ENCODE measurements at regions not wholly inside any gene's neighbourhood (a gene's known extent, or its start where the extent isn't known, plus 50 kb on each side); places are given as distances from the start of the nearest gene placed in this dataset.

DNA sequence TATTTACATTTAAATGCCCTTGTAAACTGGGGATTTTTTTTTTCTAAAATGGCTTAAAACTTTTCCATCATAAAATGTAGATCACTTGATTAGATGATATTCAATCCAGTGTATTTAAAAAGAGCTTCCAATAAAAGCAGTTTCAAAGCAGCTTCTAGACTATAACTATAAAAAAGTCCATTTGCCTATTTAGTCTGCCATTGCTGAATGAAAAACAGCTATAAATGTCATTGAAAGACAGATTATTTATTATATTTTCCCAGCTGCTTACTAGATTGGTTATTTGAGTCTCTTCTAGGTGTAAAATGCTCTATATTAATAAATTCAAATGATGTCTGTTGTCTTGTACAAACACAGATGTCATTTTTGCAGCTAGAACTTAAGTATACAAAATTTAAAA, 414.8 kb downstream of the RMST start:
- TF ChIP-seq CTCF (IDR thresholded peaks at IDR 0.05; ENCODE audit: insufficient read depth, low read length, poor library complexity, severe bottlenecking) (no peak), EZH2phosphoT487 (conservative IDR thresholded peaks at IDR 0.05; ENCODE audit: low read length) (no peak)
